ENCODE measurements at regions not wholly inside any gene's neighbourhood (a gene's known extent, or its start where the extent isn't known, plus 50 kb on each side); places are given as distances from the start of the nearest gene placed in this dataset.

DNA sequence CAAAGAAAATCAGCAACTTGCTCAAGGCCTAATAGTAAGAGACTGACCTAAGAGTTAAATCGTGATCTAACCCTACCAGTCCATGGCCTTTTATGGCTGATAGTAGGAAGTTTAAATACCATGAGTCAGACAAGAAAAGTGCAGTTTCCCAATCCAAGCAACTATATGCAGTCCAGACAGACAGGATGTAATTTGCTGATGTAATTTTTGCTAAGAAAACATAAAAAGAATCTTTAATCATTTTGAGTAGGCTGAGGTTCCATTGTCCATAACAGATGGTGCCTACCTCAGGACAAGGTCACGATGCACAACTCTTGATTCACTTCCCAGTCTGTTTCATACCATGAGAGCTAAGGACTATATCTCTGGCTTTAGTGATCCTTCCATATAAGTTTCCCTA is 317.5 kb upstream of the GRIA3 start:
- Mint-ChIP-seq H3K27me3 (no peaks in the 10 kb centered on the region), H3K4me1 (no peaks in the 10 kb centered on the region), H3K9me3 (peaks cover 0 to 2% (median 0%) of the 10 kb centered on the region in 5 donors), H3K36me3 (no peaks in the 10 kb centered on the region), H3K27ac (no peak overlapping the region), H3K4me3 (no peak overlapping the region)
- Histone ChIP-seq H3K27me3 (ENCODE audit: insufficient read depth, low read length, poor library complexity, severe bottlenecking) (no peaks in the 10 kb centered on the region), H3K36me3 (ENCODE audit: insufficient read depth, low read length) (no peaks in the 10 kb centered on the region), H3K4me1 (ENCODE audit: insufficient read depth, low read length) (no peaks in the 10 kb centered on the region), H3K27ac (ENCODE audit: low read depth, low read length) (no peak overlapping the region), H3K4me3 (ENCODE audit: low read length) (no peak overlapping the region), H3K9me3 (ENCODE audit: low read length) (no peaks in the 10 kb centered on the region)
- POLR2A ChIA-PET = no interaction called here
- no peak for DNase-seq
- CTCF ChIA-PET = no interaction called here

DNA sequence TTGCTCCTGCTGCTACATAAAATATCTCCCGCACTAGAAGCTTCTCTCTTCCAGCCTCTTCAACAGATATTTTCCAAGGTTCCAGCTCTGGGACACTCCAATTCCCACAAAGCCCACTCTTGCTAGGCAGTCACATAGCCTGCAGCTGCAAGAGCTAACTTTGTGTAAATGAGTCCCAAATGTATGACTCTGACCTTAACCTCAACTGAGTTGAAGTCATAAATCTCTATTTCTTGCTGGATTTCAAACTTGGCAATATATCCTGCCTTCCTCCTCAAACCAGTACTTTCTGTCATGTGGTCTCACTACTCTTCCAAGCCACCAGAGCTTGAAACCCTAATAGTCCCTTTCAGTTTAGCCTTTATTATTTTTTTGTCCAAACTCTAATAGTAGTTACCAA is 315.4 kb upstream of the GRIA3 start:
- no peaks in the 10 kb centered on the region for H3K4me1 Mint-ChIP-seq
- no peak overlapping the region for H3K27ac Mint-ChIP-seq
- ChIA-PET CTCF (no interaction called here), POLR2A (no interaction called here)
- H3K9me3 Mint-ChIP-seq = peaks cover 0 to 2% (median 0%) of the 10 kb centered on the region in 5 donors
- Histone ChIP-seq H3K9me3 (ENCODE audit: low read length) (no peaks in the 10 kb centered on the region), H3K27ac (ENCODE audit: low read depth, low read length) (no peak overlapping the region), H3K4me3 (ENCODE audit: low read length) (no peak overlapping the region), H3K27me3 (ENCODE audit: insufficient read depth, low read length, poor library complexity, severe bottlenecking) (no peaks in the 10 kb centered on the region), H3K36me3 (ENCODE audit: insufficient read depth, low read length) (no peaks in the 10 kb centered on the region), H3K4me1 (ENCODE audit: insufficient read depth, low read length) (no peaks in the 10 kb centered on the region)
- no peaks in the 10 kb centered on the region for H3K36me3 Mint-ChIP-seq
- DNase-seq = no peak
- H3K4me3 Mint-ChIP-seq = no peak overlapping the region
- H3K27me3 Mint-ChIP-seq = no peaks in the 10 kb centered on the region

DNA sequence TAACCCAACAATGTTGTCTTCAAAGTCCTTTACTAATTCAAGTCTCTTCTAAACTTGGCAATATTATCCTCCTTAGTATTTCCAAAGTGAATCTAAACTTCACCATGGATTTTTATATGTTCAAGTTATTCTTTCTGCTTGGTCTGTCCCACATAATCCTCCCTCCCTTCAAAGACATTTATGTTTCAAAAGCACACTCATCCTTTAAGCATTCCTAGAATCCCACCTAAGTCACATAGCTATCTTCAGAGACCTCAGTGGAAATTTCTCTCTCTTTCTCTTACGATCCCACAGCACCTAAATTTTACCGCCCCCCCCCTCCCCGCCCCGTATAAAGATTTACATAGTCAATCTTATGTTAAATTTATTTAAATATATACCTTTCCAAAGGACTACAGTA is 314.9 kb upstream of the GRIA3 start:
- H3K4me3 Mint-ChIP-seq = no peak overlapping the region
- H3K27me3 Mint-ChIP-seq = no peaks in the 10 kb centered on the region
- no peaks in the 10 kb centered on the region for H3K4me1 ChIP-seq (ENCODE audit: insufficient read depth, low read length)
- no peaks in the 10 kb centered on the region for H3K9me3 ChIP-seq (ENCODE audit: low read length)
- no peaks in the 10 kb centered on the region for H3K27me3 ChIP-seq (ENCODE audit: insufficient read depth, low read length, poor library complexity, severe bottlenecking)
- CTCF ChIA-PET = no interaction called here
- H3K9me3 Mint-ChIP-seq = peaks cover 0 to 2% (median 0%) of the 10 kb centered on the region in 5 donors
- POLR2A ChIA-PET = no interaction called here
- no peaks in the 10 kb centered on the region for H3K36me3 ChIP-seq (ENCODE audit: insufficient read depth, low read length)
- no peak overlapping the region for H3K27ac Mint-ChIP-seq
- no peak overlapping the region for H3K4me3 ChIP-seq (ENCODE audit: low read length)
- H3K36me3 Mint-ChIP-seq = no peaks in the 10 kb centered on the region
- no peaks in the 10 kb centered on the region for H3K4me1 Mint-ChIP-seq
- no peak for DNase-seq
- no peak overlapping the region for H3K27ac ChIP-seq (ENCODE audit: low read depth, low read length)

DNA sequence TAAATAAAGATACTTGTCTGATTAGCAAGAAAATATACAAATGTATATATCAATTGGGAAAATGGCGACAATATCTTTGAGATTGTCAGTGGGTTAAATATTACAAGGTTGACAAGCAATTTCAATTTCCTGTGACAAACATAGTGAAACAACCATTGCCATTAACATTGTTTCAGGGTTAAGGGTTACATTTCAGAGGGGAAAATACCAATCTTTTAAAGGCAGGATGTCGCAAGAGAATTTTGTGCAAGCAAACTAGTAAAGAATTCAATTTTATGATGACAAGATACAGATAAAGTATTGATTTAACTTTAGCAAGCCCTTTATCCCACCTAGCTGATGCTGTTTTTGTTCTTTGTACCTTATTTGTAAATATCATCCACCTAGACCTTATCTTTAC is 305.8 kb upstream of the GRIA3 start:
- no peaks in the 10 kb centered on the region for H3K27me3 Mint-ChIP-seq
- Histone ChIP-seq H3K9me3 (ENCODE audit: low read length) (no peaks in the 10 kb centered on the region), H3K27ac (ENCODE audit: low read depth, low read length) (no peak overlapping the region), H3K36me3 (ENCODE audit: insufficient read depth, low read length) (no peaks in the 10 kb centered on the region), H3K4me3 (ENCODE audit: low read length) (no peak overlapping the region), H3K27me3 (ENCODE audit: insufficient read depth, low read length, poor library complexity, severe bottlenecking) (no peaks in the 10 kb centered on the region), H3K4me1 (ENCODE audit: insufficient read depth, low read length) (no peaks in the 10 kb centered on the region)
- H3K9me3 Mint-ChIP-seq = peaks cover 0 to 8% (median 5%) of the 10 kb centered on the region in 5 donors
- no peaks in the 10 kb centered on the region for H3K36me3 Mint-ChIP-seq
- no peaks in the 10 kb centered on the region for H3K4me1 Mint-ChIP-seq
- no peak for DNase-seq
- H3K27ac Mint-ChIP-seq = no peak overlapping the region
- ChIA-PET POLR2A (no interaction called here), CTCF (no interaction called here)
- no peak overlapping the region for H3K4me3 Mint-ChIP-seq

DNA sequence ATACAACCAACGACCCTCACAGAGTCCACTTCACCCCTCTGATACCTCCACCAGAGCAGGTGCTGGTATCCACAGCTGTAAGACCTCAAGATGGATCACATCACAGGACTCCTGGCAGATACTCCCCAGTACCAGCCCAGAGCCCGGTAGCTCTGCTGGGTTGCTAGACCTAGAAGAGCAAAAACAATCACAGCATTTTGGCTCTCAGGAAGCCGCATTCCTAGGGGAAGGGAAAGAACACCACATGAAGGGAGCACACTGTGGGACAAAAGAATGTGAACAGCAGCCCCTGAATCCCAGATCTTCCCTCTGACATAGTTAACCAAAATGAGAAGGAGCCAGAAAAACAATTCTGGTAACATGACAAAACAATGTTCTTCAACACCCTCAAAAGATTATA is 303.1 kb upstream of the GRIA3 start:
- Histone ChIP-seq H3K9me3 (ENCODE audit: low read length) (no peaks in the 10 kb centered on the region), H3K27me3 (ENCODE audit: insufficient read depth, low read length, poor library complexity, severe bottlenecking) (no peaks in the 10 kb centered on the region), H3K36me3 (ENCODE audit: insufficient read depth, low read length) (no peaks in the 10 kb centered on the region), H3K27ac (ENCODE audit: low read depth, low read length) (no peak overlapping the region), H3K4me3 (ENCODE audit: low read length) (no peak overlapping the region), H3K4me1 (ENCODE audit: insufficient read depth, low read length) (no peaks in the 10 kb centered on the region)
- Mint-ChIP-seq H3K27me3 (no peaks in the 10 kb centered on the region), H3K36me3 (no peaks in the 10 kb centered on the region), H3K9me3 (peaks cover 0 to 8% (median 3%) of the 10 kb centered on the region in 5 donors), H3K27ac (no peak overlapping the region), H3K4me1 (no peaks in the 10 kb centered on the region), H3K4me3 (no peak overlapping the region)
- ChIA-PET POLR2A (no interaction called here), CTCF (no interaction called here)
- no peak for DNase-seq

DNA sequence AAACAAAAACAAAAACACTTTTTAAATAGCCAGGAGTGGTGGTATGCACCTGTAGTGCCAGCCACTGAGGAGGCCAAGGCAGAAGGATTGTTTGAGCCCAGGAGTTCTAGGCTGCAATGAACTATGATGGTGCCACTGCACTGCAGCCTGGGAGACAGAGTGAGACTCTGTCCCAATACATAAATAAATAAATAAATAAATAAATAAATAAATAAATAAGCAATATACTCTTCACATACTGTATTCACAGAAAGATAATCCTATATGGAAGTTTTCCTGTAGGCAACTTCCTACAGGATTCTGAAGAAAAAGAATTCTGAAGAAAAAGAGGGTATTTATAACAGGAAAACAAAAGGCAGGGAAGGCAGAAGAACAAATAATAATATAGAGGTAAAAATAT is 293.3 kb upstream of the GRIA3 start:
- H3K27ac Mint-ChIP-seq = no peak overlapping the region
- H3K4me3 ChIP-seq (ENCODE audit: low read length) = no peak overlapping the region
- peaks cover 0 to 2% (median 0%) of the 10 kb centered on the region in 5 donors for H3K9me3 Mint-ChIP-seq

DNA sequence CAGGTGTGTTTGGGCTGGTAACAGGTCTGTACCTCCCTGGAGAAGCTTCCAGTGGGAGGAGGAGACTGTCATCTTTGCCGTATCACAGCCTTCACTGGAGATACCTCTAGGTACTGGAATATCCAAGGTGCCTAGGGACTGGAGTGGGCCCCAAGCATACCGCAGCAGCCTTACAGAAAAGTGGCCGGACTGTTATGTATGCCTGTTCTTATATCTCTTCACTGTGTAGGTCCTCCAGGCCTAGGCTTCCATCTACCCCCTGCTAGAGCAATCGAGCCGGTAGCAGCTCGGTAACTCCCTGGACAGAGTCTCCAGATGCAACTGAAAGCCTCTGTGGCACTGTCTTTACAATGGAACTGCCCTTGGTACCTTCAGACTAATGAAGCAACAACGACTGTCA is 277.4 kb upstream of the GRIA3 start:
- H3K27me3 Mint-ChIP-seq = no peaks in the 10 kb centered on the region
- no peaks in the 10 kb centered on the region for H3K4me1 Mint-ChIP-seq
- no peaks in the 10 kb centered on the region for H3K4me1 ChIP-seq (ENCODE audit: insufficient read depth, low read length)
- H3K9me3 ChIP-seq (ENCODE audit: low read length) = no peaks in the 10 kb centered on the region
- peaks cover 4 to 14% (median 8%) of the 10 kb centered on the region in 5 donors for H3K9me3 Mint-ChIP-seq
- H3K4me3 ChIP-seq (ENCODE audit: low read length) = no peak overlapping the region
- no peak overlapping the region for H3K4me3 Mint-ChIP-seq
- H3K36me3 Mint-ChIP-seq = no peaks in the 10 kb centered on the region
- CTCF ChIA-PET = no interaction called here
- no peak overlapping the region for H3K27ac ChIP-seq (ENCODE audit: low read depth, low read length)
- H3K36me3 ChIP-seq (ENCODE audit: insufficient read depth, low read length) = no peaks in the 10 kb centered on the region
- DNase-seq = no peak
- H3K27me3 ChIP-seq (ENCODE audit: insufficient read depth, low read length, poor library complexity, severe bottlenecking) = no peaks in the 10 kb centered on the region
- no peak overlapping the region for H3K27ac Mint-ChIP-seq
- POLR2A ChIA-PET = no interaction called here

More for the DNA sequence above, 293.3 kb upstream of the GRIA3 start:
- no peaks in the 10 kb centered on the region for H3K36me3 ChIP-seq (ENCODE audit: insufficient read depth, low read length)
- no peaks in the 10 kb centered on the region for H3K4me1 ChIP-seq (ENCODE audit: insufficient read depth, low read length)
- no peak for DNase-seq
- H3K9me3 ChIP-seq (ENCODE audit: low read length) = no peaks in the 10 kb centered on the region
- H3K27me3 Mint-ChIP-seq = no peaks in the 10 kb centered on the region
- H3K4me1 Mint-ChIP-seq = no peaks in the 10 kb centered on the region
- H3K4me3 Mint-ChIP-seq = no peak overlapping the region
- no peak overlapping the region for H3K27ac ChIP-seq (ENCODE audit: low read depth, low read length)
- H3K36me3 Mint-ChIP-seq = no peaks in the 10 kb centered on the region
- no peaks in the 10 kb centered on the region for H3K27me3 ChIP-seq (ENCODE audit: insufficient read depth, low read length, poor library complexity, severe bottlenecking)
- CTCF ChIA-PET = no interaction called here
- POLR2A ChIA-PET = no interaction called here

DNA sequence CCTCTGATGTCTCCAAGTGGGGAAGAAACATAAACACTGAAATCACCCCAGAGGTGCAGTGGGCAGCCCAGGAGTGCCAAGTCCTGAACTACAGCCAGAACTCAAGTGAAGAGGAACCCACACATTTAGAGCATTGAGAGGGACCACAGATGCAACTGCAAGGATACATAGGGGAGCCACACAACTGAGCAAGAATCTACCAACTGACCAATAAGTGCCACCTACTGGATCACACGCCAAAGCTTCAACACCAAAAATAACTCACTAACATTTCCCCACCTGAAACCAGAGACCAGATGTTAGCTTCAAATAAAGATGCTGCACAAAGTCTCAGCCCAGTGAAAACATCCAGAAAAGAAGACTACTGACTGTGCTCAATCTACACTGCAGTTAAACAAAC is 276.7 kb upstream of the GRIA3 start:
- H3K4me3 Mint-ChIP-seq = no peak overlapping the region

DNA sequence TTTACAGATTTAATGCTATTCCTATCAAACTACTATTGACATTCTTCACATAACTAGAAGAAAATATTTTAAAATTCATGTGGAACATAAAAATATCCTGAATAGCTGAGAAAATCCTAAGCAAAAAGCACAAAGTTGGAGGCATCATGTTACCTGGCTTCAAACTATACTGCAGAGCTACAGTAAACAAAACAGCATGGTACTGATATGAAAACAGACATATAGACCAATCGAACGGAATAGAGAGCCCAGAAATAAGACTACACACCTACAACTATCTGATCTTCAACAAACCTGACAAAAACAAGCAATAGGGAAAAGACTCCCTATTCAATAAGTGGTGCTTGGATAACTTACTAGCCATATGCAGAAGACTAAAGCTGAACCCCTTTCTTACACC is 273.4 kb upstream of the GRIA3 start:
- POLR2A ChIA-PET = no interaction called here
- CTCF ChIA-PET = no interaction called here
- no peaks in the 10 kb centered on the region for H3K4me1 ChIP-seq (ENCODE audit: insufficient read depth, low read length)
- H3K9me3 ChIP-seq (ENCODE audit: low read length) = no peaks in the 10 kb centered on the region
- no peaks in the 10 kb centered on the region for H3K4me1 Mint-ChIP-seq
- no peaks in the 10 kb centered on the region for H3K36me3 Mint-ChIP-seq
- H3K9me3 Mint-ChIP-seq = peaks cover 5 to 17% (median 9%) of the 10 kb centered on the region in 5 donors
- no peak overlapping the region for H3K4me3 Mint-ChIP-seq
- DNase-seq = no peak
- no peaks in the 10 kb centered on the region for H3K27me3 Mint-ChIP-seq
- no peaks in the 10 kb centered on the region for H3K36me3 ChIP-seq (ENCODE audit: insufficient read depth, low read length)
- H3K27me3 ChIP-seq (ENCODE audit: insufficient read depth, low read length, poor library complexity, severe bottlenecking) = no peaks in the 10 kb centered on the region
- H3K27ac Mint-ChIP-seq = no peak overlapping the region
- H3K4me3 ChIP-seq (ENCODE audit: low read length) = no peak overlapping the region
- H3K27ac ChIP-seq (ENCODE audit: low read depth, low read length) = no peak overlapping the region

More for the DNA sequence above, 276.7 kb upstream of the GRIA3 start:
- DNase-seq = no peak
- Histone ChIP-seq H3K9me3 (ENCODE audit: low read length) (no peaks in the 10 kb centered on the region), H3K27ac (ENCODE audit: low read depth, low read length) (no peak overlapping the region), H3K36me3 (ENCODE audit: insufficient read depth, low read length) (no peaks in the 10 kb centered on the region), H3K4me3 (ENCODE audit: low read length) (no peak overlapping the region), H3K27me3 (ENCODE audit: insufficient read depth, low read length, poor library complexity, severe bottlenecking) (no peaks in the 10 kb centered on the region), H3K4me1 (ENCODE audit: insufficient read depth, low read length) (no peaks in the 10 kb centered on the region)
- peaks cover 5 to 14% (median 7%) of the 10 kb centered on the region in 5 donors for H3K9me3 Mint-ChIP-seq
- no peak overlapping the region for H3K27ac Mint-ChIP-seq
- CTCF ChIA-PET = no interaction called here
- H3K36me3 Mint-ChIP-seq = no peaks in the 10 kb centered on the region
- POLR2A ChIA-PET = no interaction called here
- no peaks in the 10 kb centered on the region for H3K4me1 Mint-ChIP-seq
- H3K27me3 Mint-ChIP-seq = no peaks in the 10 kb centered on the region
